Right ventricle myocardium superior (tissue), 1 donor: ENCODE measurements at regions not wholly inside any gene's neighbourhood (a gene's known extent, or its start where the extent isn't known, plus 50 kb on each side); places are given as distances from the start of the nearest gene placed in this dataset.
"Not testable (repeated sequence)": the region's sequence is repeated elsewhere in the genome, so short reads cannot be mapped to it uniquely, and the experiment has no call there.

Experiments used
- ATAC-seq: fragments of 200-7000 bp; cut with Tn5 transposase; one replicate; pipeline ENCODE4 v1.9.1; 2020; ENCODE audit warnings: mild to moderate bottlenecking; ENCODE audit not compliant: poor library complexity
- DNase-seq: peaks from one replicate; pipeline ENCODE4 v3.0.0-alpha.2; 2020
- intact Hi-C: fragments of 100-400 bp; cut with DNase I; formaldehyde crosslinking; loops from one replicate; pipeline ENCODE4 v1.11.2; 2022
- donor health status: DM: no; HTN: yes; CAD: no; lungs with severe emphysema.

- intact Hi-C loops: no loop called here
- ATAC-seq (peak; percentile 29), DNase-seq (no peak)
Observed at GRCh38 chr2:8496617-8497016, 185.2 kb upstream of the ID2 start.

- DNase-seq: no peak
- intact Hi-C loops: no loop called here
- no peak for ATAC-seq
Observed at GRCh38 chr2:8498994-8499393, 182.9 kb upstream of the ID2 start.

- intact Hi-C loops: no loop called here
- DNase-seq: no peak
- ATAC-seq: no peak
Observed at GRCh38 chr2:8500124-8501054, 181.5 kb upstream of the ID2 start.

- intact Hi-C loops: no loop called here
- no peak for ATAC-seq
- no peak for DNase-seq
Observed at GRCh38 chr2:8501061-8501720, 180.7 kb upstream of the ID2 start.

- DNase-seq (no peak), ATAC-seq (no peak)
- intact Hi-C loops: no loop called here
Observed at GRCh38 chr2:8502316-8502715, 179.5 kb upstream of the ID2 start.

GRCh38 chr2:8505311-8505920 lies 176.4 kb upstream of the ID2 start:
- ATAC-seq: peak; percentile 41
- DNase-seq: no peak
- intact Hi-C loops: no loop called here

- ATAC-seq: no peak
- DNase-seq: no peak
- intact Hi-C loops: no loop called here
Observed at GRCh38 chr2:8506746-8507145, 175.1 kb upstream of the ID2 start.

GRCh38 chr2:8508766-8509165 lies 173.1 kb upstream of the ID2 start:
- intact Hi-C loops: no loop called here
- ATAC-seq (no peak), DNase-seq (no peak)

- no peak for DNase-seq
- no peak for ATAC-seq
- intact Hi-C loops: no loop called here
Observed at GRCh38 chr2:8509621-8510020, 172.2 kb upstream of the ID2 start.

- DNase-seq, intact Hi-C loops, ATAC-seq: not testable (repeated sequence)
Observed at GRCh38 chr2:8510055-8510454, 171.8 kb upstream of the ID2 start.

GRCh38 chr2:8510519-8510918 lies 171.3 kb upstream of the ID2 start:
- peak; percentile 71 for DNase-seq
- peak; percentile 76 for ATAC-seq
- intact Hi-C loops: no loop called here

GRCh38 chr2:8511868-8512612 lies 169.8 kb upstream of the ID2 start:
- intact Hi-C loops: no loop called here
- DNase-seq (no peak), ATAC-seq (no peak)

- ATAC-seq (no peak), DNase-seq (peak; percentile 15)
- intact Hi-C loops: no loop called here
Observed at GRCh38 chr2:8513601-8514273, 168.1 kb upstream of the ID2 start.

- ATAC-seq: no peak
- no peak for DNase-seq
- intact Hi-C loops: no loop called here
Observed at GRCh38 chr2:8514274-8514662, 167.6 kb upstream of the ID2 start.

GRCh38 chr2:8514796-8515758 lies 166.8 kb upstream of the ID2 start:
- ATAC-seq (peak; percentile 59), DNase-seq (peak; percentile 52)
- intact Hi-C loops: no loop called here

GRCh38 chr2:8515864-8516533 lies 165.9 kb upstream of the ID2 start:
- no peak for ATAC-seq
- peak; percentile 17 for DNase-seq
- intact Hi-C loops: no loop called here
